ENCODE measurements at regions not wholly inside any gene's neighbourhood (a gene's known extent, or its start where the extent isn't known, plus 50 kb on each side); places are given as distances from the start of the nearest gene placed in this dataset. TPM values are rescaled to one million over a fixed set of nuclear protein-coding genes. Genes with fewer than 3 reads are reported as not detected.

Small RNAs in the stretch of these regions (small RNA-seq; reads per million reads assigned to genes)
- gene AL021921.1: not detected

All from thyroid gland (tissue), 1 donor.